Omental fat pad (tissue), 3 donors: ENCODE measurements at regions not wholly inside any gene's neighbourhood (a gene's known extent, or its start where the extent isn't known, plus 50 kb on each side); places are given as distances from the start of the nearest gene placed in this dataset.

ENCODE experiments used
- ATAC-seq: fragments of 150-250 bp; one replicate; pipeline ENCODE4 v1.9.1; 2016; ENCODE audit warnings: mild to moderate bottlenecking, moderate library complexity; ENCODE audit not compliant: low FRiP score
- DNase-seq: peaks from one replicate; pipeline ENCODE4 v3.0.0-alpha.2; 2019; ENCODE audit warnings: low spot score
- TF ChIP-seq, protein P1 (sequence below), 3 donors: fragments of 450-650 bp; IDR thresholded peaks; one replicate each; pipeline ENCODE4 v1.5.1; 2016 to 2017; ENCODE audit warnings: antibody characterized with exemption in 3 of 3, mild to moderate bottlenecking in 3 of 3, moderate library complexity in 2 of 3

- TF ChIP-seq, protein P1, sequence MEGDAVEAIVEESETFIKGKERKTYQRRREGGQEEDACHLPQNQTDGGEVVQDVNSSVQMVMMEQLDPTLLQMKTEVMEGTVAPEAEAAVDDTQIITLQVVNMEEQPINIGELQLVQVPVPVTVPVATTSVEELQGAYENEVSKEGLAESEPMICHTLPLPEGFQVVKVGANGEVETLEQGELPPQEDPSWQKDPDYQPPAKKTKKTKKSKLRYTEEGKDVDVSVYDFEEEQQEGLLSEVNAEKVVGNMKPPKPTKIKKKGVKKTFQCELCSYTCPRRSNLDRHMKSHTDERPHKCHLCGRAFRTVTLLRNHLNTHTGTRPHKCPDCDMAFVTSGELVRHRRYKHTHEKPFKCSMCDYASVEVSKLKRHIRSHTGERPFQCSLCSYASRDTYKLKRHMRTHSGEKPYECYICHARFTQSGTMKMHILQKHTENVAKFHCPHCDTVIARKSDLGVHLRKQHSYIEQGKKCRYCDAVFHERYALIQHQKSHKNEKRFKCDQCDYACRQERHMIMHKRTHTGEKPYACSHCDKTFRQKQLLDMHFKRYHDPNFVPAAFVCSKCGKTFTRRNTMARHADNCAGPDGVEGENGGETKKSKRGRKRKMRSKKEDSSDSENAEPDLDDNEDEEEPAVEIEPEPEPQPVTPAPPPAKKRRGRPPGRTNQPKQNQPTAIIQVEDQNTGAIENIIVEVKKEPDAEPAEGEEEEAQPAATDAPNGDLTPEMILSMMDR (IDR thresholded peaks at IDR 0.05): no peak
- ATAC-seq (no peak), DNase-seq (no peak)
These were observed 530.2 kb downstream of the MCTP2 start for GRCh38 chr15:94761574-94761973.

GRCh38 chr15:94769089-94769488, 537.7 kb downstream of the MCTP2 start:
- DNase-seq (no peak), ATAC-seq (no peak)
- TF ChIP-seq, protein P1 (IDR thresholded peaks at IDR 0.05): no peak

DNA sequence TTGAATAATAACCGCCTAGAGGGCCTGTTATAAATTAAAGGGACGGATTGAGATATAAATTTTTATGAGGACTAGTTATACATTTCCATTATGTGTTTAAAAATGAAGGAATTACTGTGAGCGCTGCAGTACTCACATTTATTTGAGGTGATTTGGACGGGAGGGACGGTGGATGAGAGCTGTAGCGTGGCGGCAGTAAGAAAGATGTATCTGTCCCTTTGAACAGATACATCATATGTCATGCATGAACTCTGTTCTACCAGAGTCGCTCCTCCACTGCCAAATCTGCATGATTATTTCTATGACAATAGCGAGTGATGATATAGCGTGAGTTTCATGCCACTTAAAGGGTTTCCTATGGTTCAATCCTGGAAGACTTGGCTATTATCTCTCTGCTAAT, 538.8 kb downstream of the MCTP2 start:
- DNase-seq (no peak), ATAC-seq (no peak)
- TF ChIP-seq, protein P1 (IDR thresholded peaks at IDR 0.05): no peak

GRCh38 chr15:94777037-94777436, 545.7 kb downstream of the MCTP2 start:
- TF ChIP-seq, protein P1 (IDR thresholded peaks at IDR 0.05): no peak
- no peak for DNase-seq
- ATAC-seq: no peak

GRCh38 chr15:94778840-94779239, 547.5 kb downstream of the MCTP2 start:
- ATAC-seq (no peak), DNase-seq (no peak)
- TF ChIP-seq, protein P1 (IDR thresholded peaks at IDR 0.05): no peak

DNA sequence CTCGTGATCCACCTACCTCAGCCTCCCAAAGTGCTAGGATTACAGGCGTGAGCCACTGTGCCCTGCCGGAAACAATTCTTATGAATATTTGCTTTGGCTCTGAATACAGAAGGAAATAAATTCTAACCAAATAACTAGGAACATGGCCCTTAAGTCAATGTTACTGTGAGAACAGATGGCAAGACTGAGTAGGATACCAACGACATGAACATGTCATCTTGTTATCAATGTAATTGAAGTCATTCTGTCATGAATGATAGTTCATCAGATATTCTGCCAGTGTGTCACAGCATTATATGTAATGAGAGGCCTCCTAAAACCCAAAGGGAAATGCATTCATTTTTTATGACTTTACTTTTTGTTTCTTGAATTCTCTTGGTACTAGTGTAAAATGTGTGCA, 548.8 kb downstream of the MCTP2 start:
- TF ChIP-seq, protein P1 (IDR thresholded peaks at IDR 0.05): no peak
- ATAC-seq: no peak
- no peak for DNase-seq

- TF ChIP-seq, protein P1 (IDR thresholded peaks at IDR 0.05): no peak
- DNase-seq (no peak), ATAC-seq (no peak)
These were observed 553.7 kb downstream of the MCTP2 start for GRCh38 chr15:94785091-94785490.
